ENCODE measurements at regions not wholly inside any gene's neighbourhood (a gene's known extent, or its start where the extent isn't known, plus 50 kb on each side); places are given as distances from the start of the nearest gene placed in this dataset.
"Not testable (repeated sequence)": the region's sequence is repeated elsewhere in the genome, so short reads cannot be mapped to it uniquely, and the experiment has no call there.

DNA sequence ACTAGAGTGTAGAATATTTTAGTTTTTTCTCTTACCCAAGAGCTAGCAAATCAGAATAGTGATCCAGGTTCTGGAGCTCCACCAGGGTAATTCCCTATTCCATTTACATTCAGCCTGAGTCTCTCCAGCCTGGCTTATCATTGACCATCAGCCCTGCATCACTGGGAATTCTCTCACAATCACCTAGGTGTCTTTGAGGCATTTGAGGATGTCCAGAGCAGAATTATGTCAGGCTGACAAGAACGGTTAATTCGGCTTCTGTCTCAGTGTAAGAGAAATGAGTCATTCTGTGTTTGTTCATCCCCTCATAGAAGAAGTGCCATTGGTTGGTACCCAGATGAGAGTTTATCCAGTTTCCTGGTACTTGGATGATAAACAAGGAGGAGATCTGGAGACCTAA, 180.5 kb downstream of the ZNF737 start:
- no peak for DNase-seq

DNA sequence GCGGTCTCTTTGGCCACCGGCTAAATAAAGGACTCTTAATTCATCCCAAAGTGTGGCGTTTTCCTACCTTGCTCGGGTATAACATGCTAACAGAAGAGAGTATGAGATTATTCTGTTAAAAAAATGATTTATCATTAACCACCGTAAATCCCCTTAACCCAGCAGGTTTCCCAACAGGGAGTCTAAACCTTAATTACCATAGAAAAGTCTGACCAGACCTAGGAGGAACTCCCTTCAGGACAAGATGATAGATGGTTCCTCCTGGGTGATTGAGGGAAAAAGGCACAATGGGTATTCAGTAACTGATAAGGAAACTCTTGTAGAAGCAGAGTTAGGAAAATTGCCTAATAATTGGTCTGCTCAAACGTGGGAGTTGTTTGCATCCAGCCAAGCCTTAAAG, 193.7 kb downstream of the ZNF737 start:
- DNase-seq, result no peak

DNA sequence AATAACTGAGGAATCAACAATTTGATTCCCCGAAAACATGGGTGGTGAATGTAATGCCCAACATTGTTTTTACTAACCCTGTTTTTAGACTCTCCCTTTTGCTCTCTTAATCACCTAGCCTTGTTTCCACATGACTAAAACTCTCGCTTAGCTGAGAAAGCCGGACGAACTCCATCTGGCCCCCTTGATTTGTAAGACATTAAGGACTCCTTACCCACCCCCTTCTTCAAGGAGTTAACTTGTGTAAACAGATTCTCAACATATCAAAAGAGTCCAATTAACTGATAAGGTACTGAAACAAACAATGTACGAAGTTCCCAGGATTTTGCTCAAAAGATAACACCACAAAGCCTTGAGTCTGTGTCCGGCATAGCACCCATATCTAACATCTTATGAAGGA, 194.3 kb downstream of the ZNF737 start:
- not testable (repeated sequence) for DNase-seq

DNA sequence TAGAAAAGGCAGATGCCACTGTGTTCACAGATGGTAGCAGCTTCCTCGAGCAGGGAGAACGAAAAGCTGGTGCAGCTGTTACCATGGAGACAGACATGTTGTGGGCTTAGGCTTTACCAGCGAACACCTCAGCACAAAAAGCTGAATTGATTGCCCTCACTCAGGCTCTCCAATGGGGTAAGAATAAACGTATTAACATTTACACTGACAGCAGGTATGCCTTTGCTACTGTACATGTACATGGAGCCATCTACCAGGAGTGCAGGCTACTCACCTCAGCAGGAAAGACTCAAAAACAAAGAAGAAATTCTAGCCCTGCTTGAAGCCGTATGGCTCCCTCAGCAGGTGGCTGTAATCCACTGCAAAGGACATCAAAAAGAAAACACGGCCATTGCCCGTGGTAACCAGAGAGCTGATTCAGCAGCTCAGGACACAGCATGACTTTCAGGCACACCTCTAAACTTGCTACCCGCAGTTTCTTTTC, 197.7 kb downstream of the ZNF737 start:
- DNase-seq, result no peak

DNA sequence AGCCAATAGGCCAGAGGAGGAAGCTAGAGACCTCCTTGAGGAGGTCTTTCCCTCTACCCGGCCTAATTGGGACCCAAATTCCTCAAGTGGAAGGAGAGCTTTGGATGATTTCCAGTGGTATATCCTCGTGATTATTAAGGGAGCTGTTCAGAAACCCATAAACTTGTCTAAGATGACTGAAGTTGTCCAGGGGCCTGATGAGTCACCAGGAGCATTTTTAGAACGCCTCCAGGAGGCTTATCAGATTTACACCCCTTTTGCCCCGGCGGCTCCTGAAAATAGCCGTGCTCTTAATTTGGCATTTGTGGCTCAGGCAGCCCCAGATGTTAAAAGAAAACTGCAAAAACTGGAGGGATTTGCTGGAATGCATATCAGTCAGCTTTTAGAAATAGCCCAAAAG, 198.1 kb downstream of the ZNF486 start:
- DNase-seq, result no peak

DNA sequence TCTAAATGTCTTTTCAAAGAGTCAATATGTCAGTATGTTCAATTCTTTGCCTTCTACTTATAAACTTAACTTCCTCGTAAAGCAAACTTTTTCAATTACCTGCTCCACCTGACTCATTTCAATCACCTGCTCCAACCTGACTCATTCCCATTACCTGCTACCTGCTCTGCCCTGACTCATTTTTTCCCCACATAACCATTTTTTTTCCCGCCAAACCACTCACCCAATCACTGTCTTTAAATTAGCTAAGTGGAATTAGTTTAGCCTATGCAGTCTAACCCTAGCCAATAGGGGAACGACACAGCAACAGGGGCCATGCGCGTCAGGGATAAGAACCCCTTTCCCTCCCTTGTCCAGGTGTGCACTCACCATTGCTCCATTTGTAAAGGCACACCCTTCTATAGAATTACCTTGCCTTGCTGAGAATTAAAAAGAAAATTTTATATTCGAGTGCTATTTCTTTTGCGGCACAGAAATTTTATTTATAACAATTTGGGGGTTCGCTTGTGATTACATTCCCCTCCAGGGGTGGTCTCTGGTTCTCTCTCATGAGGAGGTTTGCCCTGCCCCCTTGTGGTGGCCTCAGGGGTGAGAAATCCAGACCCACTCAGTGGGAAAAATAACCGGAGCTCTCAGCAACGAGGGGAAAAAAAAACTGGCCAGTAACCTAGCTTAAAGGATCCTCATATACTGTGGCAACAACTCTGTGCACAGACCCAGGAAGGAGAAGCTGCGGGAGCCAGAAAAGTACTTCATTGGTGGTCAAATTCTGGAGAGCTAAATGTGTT, 193.1 kb downstream of the ZNF486 start:
- DNase-seq, result no peak

DNA sequence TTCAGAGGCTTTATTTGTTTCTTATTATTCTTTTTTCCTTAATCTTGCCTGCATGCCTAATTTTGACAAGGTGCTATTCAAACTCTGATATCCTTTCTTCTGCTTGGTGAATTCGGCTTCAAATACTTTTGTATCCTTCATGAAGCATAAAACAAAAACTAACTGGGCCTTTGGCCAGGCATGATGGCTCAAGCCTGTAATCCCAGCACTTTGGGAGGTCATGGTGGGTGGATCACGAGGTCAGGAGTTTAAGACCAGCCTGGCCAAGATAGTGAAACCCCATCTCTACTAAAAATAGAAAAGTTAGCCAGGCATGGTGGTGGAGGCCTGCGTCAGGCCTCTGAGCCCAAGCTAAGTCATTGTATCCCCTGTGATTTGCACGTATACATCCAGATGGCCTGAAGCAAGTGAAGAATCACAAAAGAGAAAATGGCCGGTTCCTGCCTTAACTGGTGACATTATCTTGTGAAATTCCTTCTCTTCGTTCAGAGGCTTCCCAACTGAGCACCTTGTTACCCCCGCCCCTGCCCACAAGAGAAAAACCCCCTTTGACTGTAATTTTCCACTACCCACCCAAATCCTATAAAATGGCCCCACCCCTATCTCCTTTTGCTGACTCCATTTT, 191.9 kb downstream of the ZNF486 start:
- not testable (repeated sequence) for DNase-seq

DNA sequence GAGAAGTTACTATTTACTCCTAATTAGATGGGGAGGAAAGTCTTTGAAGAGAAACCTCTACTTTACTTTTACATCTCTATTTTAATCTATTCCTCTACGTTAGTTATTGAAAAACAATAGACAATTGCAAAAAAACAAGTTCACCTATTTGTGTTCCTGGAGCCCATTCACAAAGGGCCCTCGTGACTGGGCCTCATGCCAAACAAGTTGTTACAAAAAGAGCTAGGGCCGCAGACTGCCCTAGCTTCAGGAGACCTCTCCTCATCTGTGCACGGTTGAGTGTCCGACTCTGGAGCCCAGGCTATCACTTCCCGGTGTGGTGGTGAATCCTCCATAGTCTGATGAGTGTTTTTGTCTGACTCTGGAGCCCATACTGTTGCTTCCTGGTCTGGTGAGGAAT, 190.9 kb downstream of the ZNF486 start:
- no peak for DNase-seq

DNA sequence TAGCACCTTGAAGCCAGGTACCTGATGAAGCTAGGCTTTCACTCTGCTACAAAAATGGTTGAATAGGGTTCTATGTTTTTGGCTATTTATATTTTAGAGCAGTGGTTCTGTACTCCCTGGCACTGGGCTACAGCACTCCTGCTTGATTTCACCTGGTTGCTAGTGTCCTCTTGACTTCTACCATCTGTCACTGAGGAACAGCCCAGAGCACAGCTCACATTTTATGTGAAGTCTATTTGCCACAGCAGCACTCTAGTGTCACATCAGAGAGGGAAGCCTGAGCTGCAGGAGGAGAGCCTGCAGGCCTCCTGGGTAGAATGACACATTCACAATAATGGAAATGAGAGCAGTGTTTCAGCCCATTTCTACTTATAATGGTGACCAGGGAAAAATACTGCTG, 184.2 kb downstream of the ZNF486 start:
- no peak for DNase-seq

DNA sequence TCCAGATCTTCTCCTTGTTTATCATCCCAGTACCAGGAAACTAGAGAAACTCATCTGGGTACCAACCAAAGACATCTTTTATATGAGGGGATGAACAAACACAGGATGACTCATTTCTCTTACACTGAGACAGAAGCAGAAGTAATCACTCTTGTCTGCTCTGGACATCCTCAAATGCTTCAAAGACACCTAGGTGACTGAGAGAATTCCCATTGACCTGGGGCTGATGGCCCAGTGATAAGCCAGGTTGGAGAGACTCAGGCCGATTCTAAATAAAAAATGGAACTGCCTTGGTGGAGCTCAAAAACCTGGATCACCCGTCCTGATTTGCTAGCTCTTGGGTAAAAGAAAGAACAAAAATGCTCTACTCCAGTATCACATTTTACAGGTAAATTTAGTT, 182.2 kb downstream of the ZNF486 start:
- no peak for DNase-seq

DNA sequence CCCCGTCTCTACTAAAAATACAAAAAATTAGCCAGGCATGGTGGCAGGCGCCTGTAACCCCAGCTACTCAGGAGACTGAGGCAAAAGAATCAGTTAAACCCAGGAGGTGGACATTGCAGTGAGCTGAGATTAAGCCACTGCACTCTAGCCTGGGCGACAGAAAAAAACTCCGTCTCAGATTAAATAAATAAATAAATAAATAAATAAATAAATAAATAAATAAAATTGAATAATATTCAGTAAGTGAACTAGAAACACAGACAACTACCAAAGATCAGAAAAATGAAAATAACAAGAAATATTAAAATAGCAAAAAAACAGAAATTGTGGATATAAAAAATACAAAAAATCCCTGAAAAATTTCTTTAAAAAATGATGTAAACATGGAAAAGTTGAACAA, 172.4 kb downstream of the ZNF486 start:
- DNase-seq, result no peak

DNA sequence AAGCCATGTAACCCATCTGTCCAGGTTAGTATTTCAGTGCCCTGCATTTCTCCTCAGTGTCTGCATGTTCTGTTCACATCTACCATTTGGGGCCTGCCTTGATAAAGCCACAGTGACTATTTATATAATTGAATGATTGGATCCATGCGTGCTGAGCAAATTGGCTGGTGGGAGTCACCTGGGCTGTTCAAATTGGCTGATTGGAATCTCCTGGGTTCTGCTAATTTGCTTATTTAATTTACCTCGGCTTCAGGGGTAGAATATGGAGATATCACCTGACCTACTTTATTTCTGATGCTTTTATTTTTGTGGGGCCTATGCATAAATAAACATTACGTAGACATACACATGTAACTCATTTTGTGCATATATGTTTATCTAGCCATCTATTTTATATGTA, 167.7 kb downstream of the ZNF486 start:
- DNase-seq, result no peak

DNA sequence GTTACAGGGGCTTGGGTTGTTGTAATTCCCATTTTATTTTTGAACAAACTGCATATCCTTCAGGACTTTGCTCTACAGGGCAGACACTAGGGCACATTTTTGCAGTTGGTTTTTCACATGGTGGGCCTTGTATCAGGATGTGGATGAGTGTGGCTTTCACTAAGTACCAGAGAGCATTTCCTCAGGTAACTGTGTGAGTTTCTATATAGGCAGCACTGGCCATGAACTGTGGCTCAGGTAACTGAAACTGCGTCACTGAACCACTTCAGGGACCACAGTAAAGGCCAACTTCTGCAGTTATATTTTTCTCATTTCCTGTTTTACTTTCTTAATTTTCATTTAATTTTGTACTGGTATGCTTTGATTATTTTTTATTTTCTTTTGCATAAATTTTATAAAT, 166.5 kb downstream of the ZNF486 start:
- DNase-seq, result no peak

DNA sequence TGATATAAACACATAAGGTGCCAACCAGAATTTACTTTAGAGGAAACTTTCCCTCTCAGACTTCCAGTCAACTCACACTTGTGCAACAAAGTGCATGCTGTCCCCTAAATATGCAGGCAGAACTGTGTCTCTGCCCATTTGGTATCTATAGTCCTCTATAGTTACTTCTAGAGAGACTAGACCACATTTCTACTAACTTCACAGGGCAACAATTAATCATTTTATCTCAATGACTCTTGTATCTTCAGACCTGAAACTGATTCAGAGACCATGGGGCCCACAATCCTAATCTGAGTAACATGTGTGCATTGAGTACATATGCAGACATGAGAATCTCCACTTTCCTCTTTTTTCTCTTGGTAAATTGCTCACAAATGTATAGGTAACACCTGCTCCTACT, 158.1 kb downstream of the ZNF486 start:
- no peak for DNase-seq

DNA sequence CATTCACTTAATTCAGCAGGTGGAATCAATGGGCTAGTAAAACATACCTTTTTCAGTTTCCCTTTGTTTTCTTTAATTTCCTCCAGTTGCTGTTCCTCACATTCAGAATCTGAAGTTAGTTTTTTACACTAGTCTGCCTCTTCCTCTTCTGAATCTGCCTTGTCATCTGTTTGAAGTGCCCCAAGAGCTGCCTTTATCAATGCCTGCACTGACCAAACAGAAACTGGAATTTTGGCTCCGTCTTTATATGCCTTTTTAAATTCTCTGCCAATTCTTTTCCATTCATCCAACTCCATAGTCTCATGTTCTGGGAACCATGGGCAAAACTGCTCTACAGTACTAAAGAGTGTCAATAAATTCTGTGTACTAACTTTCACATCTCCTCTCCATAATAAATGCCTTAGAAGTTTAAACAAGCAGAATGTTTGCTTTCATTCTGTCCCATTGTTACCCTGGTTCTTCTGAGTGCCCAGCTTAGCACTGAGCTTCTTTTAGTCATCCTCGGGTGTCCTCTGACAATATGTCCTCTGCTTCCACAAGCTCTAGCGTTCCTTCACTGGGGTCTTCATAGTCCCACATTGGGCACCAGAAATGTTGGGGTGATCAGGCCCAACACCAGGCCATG, 154.2 kb downstream of the ZNF486 start:
- DNase-seq, result no peak

DNA sequence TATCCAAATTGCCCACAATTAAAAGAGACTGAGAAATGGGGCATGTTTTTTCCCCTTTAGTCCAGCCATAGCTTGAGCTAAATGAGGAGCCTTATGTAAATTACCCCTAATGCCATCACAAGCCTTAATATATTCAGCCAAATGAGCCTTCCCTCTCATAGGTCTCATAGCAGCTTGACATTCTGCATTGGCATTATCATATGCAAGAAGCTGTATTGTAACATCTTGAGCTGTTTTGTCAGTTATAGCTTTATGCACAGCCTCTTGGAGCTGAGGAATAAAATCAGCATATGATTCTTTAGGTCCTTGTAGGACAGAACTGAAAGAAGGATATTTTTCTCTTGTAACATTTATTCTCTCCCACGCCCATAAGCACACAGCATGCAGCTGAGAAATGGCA, 153.2 kb downstream of the ZNF486 start:
- DNase-seq, result no peak

DNA sequence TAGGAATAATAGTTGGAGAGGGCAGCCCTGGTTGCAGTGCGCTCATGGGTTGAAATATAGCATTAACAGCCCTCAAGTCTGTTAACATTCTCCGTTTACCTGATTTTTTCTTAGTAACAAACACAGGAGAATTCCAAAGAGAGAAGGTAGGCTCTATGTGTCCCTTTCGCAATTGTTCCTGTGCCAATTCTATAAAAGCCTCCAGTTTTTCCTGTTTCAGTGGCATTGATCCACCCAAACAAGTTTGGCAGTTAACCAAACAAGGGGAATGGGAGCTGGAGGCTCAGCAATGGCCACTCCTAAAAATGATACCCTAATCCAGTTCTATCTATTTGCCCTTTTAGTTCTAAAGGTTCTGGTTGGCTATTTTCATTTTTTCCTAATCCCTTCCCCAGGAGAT, 151.6 kb downstream of the ZNF486 start:
- DNase-seq, result no peak

DNA sequence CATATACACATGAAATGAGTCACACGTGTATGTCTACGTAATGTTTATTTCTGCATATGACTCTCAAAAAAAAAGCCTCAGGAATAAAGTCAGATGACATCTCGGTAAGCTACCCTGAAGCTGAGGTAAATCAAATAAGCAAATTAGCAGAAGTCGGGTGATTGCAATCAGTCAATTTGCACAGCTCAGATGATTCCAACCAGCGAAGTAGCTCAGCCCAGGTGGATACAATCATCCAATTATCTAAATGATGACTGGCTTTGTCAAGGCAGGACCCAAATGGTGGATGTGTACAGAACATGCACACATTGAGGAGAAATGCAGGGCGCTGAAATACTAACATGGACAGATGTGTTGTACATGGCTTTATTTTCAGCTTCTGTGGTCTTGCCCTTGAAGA, 148.5 kb downstream of the ZNF486 start:
- DNase-seq, result no peak

DNA sequence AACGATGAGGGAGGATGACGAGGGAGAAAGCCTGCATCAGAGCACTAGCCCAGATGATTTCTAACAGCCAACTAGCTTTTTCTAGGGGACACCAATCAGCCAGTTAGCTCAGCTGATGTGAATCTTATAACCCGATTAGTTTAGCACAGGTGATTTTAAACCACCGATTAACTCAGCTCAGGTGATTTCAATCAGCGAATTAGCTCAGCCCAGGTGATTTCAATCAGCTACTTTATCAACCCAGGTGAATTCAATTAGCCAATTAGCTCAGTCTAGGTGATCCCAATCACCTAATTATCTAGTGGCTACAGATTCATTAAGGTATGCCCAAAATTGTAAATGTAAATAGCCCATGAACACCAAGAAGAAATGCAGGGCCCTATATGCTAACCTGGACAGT, 146.9 kb downstream of the ZNF486 start:
- DNase-seq, result no peak

DNA sequence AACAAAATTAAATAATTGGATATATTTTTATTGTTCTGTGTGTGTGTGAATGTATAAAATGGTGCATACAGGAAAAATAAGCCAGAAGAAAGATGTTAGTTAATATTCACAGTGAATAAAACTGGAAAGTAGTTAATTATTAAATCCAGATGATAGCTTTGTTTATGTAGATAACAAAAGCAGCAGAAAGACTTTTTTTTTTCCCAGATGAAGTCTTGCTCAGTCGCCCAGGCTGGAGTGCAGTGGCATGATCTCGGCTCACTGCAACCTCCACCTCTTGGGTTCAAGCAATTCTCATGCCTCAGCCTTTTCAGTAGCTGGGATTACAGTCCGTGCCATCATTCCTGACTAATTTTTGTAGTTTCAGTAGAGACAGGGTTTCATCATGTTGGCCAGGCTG, 140.1 kb downstream of the ZNF486 start:
- DNase-seq, result no peak

DNA sequence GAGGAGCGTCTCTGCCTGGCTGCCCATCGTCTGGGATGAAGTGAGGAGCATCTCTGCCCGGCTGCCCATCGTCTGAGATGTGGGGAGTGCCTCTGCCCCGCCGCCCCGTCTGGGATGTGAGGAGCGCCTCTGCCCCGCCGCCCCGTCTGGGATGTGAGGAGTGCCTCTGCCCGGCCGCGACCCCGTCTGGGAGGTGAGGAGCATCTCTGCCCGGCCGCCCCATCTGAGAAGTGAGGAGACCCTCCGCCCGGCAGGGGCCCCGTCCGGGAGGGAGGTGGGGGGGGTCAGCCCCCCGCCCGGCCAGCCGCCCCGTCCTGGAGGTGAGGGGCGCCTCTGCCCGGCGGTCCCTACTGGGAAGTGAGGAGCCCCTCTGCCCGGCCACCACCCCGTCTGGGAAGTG, 129.3 kb downstream of the ZNF486 start:
- not testable (repeated sequence) for DNase-seq

DNA sequence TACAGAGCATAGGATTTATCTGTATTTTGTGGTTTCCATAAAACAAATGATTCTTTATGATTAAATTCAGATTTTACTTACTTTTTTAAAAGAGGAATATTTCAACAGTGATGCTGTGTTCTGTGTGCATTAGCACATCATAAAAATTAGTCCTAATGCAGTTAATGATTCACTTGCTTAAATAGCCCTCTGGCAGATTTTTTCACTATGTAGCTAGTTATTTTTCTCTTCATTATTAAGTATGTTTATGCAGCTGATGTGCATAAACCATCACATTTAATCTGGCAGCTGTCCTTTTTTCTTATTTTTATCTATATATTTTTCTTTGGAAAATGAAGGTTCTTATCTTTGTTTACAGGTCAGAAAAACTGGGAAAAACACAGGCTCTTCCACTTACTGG, 127.2 kb downstream of the ZNF486 start:
- DNase-seq, result no peak

DNA sequence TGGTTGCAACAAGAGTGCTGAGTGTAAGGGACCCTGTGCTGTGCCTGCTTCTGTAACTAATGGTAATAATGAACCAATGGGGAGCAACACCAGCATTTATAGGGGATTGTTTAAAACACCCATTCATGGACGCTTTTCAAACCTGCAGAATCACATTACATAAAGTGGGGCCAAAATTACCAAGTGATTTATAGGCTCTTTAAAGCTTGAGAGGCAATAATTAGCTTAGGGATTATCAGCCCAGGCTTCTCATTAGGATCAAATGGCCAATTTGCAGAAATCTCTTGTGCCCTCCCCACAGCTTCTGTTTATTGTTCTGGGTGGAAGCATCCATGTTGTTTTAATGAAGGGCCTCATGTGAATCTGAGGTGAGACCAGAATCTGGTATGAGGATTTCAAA, 125.5 kb downstream of the ZNF486 start:
- DNase-seq, result not testable (repeated sequence)

DNA sequence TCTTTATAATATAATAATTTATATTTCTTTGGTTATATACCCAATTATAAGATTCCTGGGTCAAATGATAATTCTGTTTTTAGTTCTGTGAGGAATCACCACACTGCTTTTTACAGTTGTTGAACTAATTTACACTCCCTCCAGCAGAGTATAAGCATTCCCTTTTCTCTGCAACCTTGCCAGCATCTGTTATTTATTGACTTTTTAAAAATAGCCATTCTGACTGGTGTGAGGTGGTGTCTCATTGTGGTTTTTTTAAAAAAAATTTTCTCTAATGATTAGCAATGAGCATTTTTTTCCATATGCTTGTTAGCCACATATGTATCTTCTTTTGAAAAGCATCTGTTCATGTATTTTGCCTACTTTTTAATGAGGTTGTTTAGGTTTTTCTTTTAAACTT, 122.2 kb downstream of the ZNF486 start:
- no peak for DNase-seq
